HG03558 (cell line): ENCODE measurements at regions not wholly inside any gene's neighbourhood (a gene's known extent, or its start where the extent isn't known, plus 50 kb on each side); places are given as distances from the start of the nearest gene placed in this dataset.

Experiments used
- ATAC-seq: cut with Tn5 transposase; IDR thresholded peaks from one replicate; pipeline ENCODE4 v1.9.1; 2021; ENCODE audit warnings: moderate number of reproducible peaks; ENCODE audit not compliant: unreplicated experiment; ENCODE audit errors: extremely low read depth

GRCh38 chr9:4435197-4435596, 55.1 kb upstream of the SLC1A1 start:
- no peak for ATAC-seq

GRCh38 chr9:4433379-4433778, 56.9 kb upstream of the SLC1A1 start:
- no peak for ATAC-seq

- ATAC-seq, result no peak
These were observed 59.6 kb upstream of the SLC1A1 start for GRCh38 chr9:4430432-4431261.

GRCh38 chr9:4425319-4426045, 64.8 kb upstream of the SLC1A1 start:
- no peak for ATAC-seq

- ATAC-seq, result no peak
These were observed 65.4 kb upstream of the SLC1A1 start for GRCh38 chr9:4424891-4425290.

- no peak for ATAC-seq
These were observed 66.2 kb upstream of the SLC1A1 start for GRCh38 chr9:4424038-4424437.

- no peak for ATAC-seq
These were observed 67.1 kb upstream of the SLC1A1 start for GRCh38 chr9:4423207-4423610.

GRCh38 chr9:4422495-4422894, 67.8 kb upstream of the SLC1A1 start:
- peak; percentile 47 for ATAC-seq

- ATAC-seq, result no peak
These were observed 68.4 kb upstream of the SLC1A1 start for GRCh38 chr9:4421847-4422246.

GRCh38 chr9:4420351-4420750, 69.9 kb upstream of the SLC1A1 start:
- no peak for ATAC-seq

GRCh38 chr9:4417578-4418325, 72.5 kb upstream of the SLC1A1 start:
- ATAC-seq, result no peak

- no peak for ATAC-seq
These were observed 73.8 kb upstream of the SLC1A1 start for GRCh38 chr9:4416467-4416866.

GRCh38 chr9:4415281-4415680, 75.0 kb upstream of the SLC1A1 start:
- no peak for ATAC-seq

- ATAC-seq, result no peak
These were observed 76.4 kb upstream of the SLC1A1 start for GRCh38 chr9:4413856-4414255.

GRCh38 chr9:4404156-4404555, 86.1 kb upstream of the SLC1A1 start:
- no peak for ATAC-seq

- ATAC-seq, result no peak
These were observed 87.8 kb upstream of the SLC1A1 start for GRCh38 chr9:4402501-4402900.

- ATAC-seq, result no peak
These were observed 89.5 kb upstream of the SLC1A1 start for GRCh38 chr9:4400731-4401130.

- no peak for ATAC-seq
These were observed 92.4 kb upstream of the SLC1A1 start for GRCh38 chr9:4397917-4398316.

- ATAC-seq, result no peak
These were observed 94.1 kb upstream of the GLIS3 start for GRCh38 chr9:4393806-4394523.

- no peak for ATAC-seq
These were observed 89.9 kb upstream of the GLIS3 start for GRCh38 chr9:4389755-4390154.
